Loucy (cell line): ENCODE measurements at regions not wholly inside any gene's neighbourhood (a gene's known extent, or its start where the extent isn't known, plus 50 kb on each side); places are given as distances from the start of the nearest gene placed in this dataset.
"Not testable (repeated sequence)": the region's sequence is repeated elsewhere in the genome, so short reads cannot be mapped to it uniquely, and the experiment has no call there.

Experiments
- H2AFZ ChIP-seq: fragments of 200-600 bp; sonication (generic); 2 replicates; pipeline ENCODE4 v1.6.0; 2016; ENCODE audit warnings: antibody characterized with exemption, mild to moderate bottlenecking, low read length, moderate library complexity
- H3F3A ChIP-seq: fragments of 200-600 bp; 2 replicates; pipeline ENCODE4 v1.6.0; 2016; ENCODE audit warnings: antibody characterized with exemption, low read depth, mild to moderate bottlenecking
- H3K27me3 ChIP-seq: fragments of 200-600 bp; sonication (generic); 2 replicates; pipeline ENCODE4 v1.6.1; 2014; ENCODE audit warnings: low read length, mild to moderate bottlenecking; ENCODE audit not compliant: insufficient read depth, poor library complexity, severe bottlenecking
- H3K36me3 ChIP-seq: fragments of 200-600 bp; sonication (generic); 2 replicates; pipeline ENCODE4 v1.6.1; 2016; ENCODE audit warnings: low read length; ENCODE audit not compliant: insufficient read depth
- H3K4me1 ChIP-seq: fragments of 200-600 bp; sonication (generic); 2 replicates; pipeline ENCODE4 v1.5.1; 2014; ENCODE audit warnings: low read length, mild to moderate bottlenecking; ENCODE audit not compliant: insufficient read depth, poor library complexity, severe bottlenecking
- H3K4me2 ChIP-seq: fragments of 200-600 bp; sonication (generic); 2 replicates; pipeline ENCODE4 v1.6.0; 2014; ENCODE audit warnings: antibody characterized with exemption, low read length, low read depth, mild to moderate bottlenecking; ENCODE audit not compliant: poor library complexity, severe bottlenecking
- H3K4me3 ChIP-seq: fragments of 200-600 bp; sonication (generic); 2 replicates; pipeline ENCODE4 v1.5.1; 2014; ENCODE audit warnings: low read length, mild to moderate bottlenecking, mixed read lengths; ENCODE audit not compliant: poor library complexity, severe bottlenecking
- H3K79me2 ChIP-seq: fragments of 200-600 bp; sonication (generic); 2 replicates; pipeline ENCODE4 v1.6.1; 2014; ENCODE audit warnings: low read length; ENCODE audit not compliant: insufficient read depth
- H3K9ac ChIP-seq: fragments of 200-600 bp; sonication (generic); 2 replicates; pipeline ENCODE4 v1.6.0; 2014; ENCODE audit warnings: mild to moderate bottlenecking, low read depth, low read length, moderate library complexity; ENCODE audit not compliant: poor library complexity, severe bottlenecking
- H3K9me2 ChIP-seq: fragments of 200-600 bp; sonication (generic); replicated peaks from 2 replicates; pipeline ENCODE4 v1.6.1; 2016; ENCODE audit warnings: low read depth, low read length, mixed read lengths
- H3K9me3 ChIP-seq: fragments of 200-600 bp; sonication (generic); 2 replicates; pipeline ENCODE4 v1.6.1; 2014; ENCODE audit warnings: mild to moderate bottlenecking, antibody characterized with exemption, low read length, low read depth; ENCODE audit not compliant: insufficient read depth
- H4K20me1 ChIP-seq: fragments of 200-600 bp; sonication (generic); 2 replicates; pipeline ENCODE4 v1.6.0; 2014; ENCODE audit warnings: antibody characterized with exemption, low read length, mild to moderate bottlenecking; ENCODE audit not compliant: insufficient read depth, poor library complexity, severe bottlenecking
- CTCF ChIP-seq: fragments of 200-600 bp; sonication (generic); conservative IDR thresholded peaks from 2 replicates; pipeline ENCODE4 v1.5.1; 2014; ENCODE audit warnings: mild to moderate bottlenecking, antibody characterized with exemption, low read length
- EZH2phosphoT487 ChIP-seq: fragments of 200-600 bp; IDR thresholded peaks from 2 replicates; pipeline ENCODE4 v1.6.1; 2018; ENCODE audit warnings: antibody characterized with exemption, mild to moderate bottlenecking, moderate library complexity, borderline replicate concordance

- Histone ChIP-seq H3K79me2 (no peaks in the 10 kb centered on the region), H3K4me1 (no peaks in the 10 kb centered on the region), H3K27me3 (no peaks in the 10 kb centered on the region), H2AFZ (no peak overlapping the region), H3K9me3 (no peaks in the 10 kb centered on the region), H3K36me3 (no peaks in the 10 kb centered on the region), H3K9ac (no peak overlapping the region), H3K4me3 (no peak overlapping the region), H4K20me1 (no peaks in the 10 kb centered on the region), H3K9me2 (no peaks in the 10 kb centered on the region), H3K4me2 (no peak overlapping the region), H3F3A (no peaks in the 10 kb centered on the region)
- TF ChIP-seq EZH2phosphoT487 (no peak), CTCF (no peak)
These were observed 424.0 kb upstream of the MAGEB16 start for GRCh38 chrX:35374116-35374515.

- Histone ChIP-seq H3F3A (no peaks in the 10 kb centered on the region), H3K4me2 (no peak overlapping the region), H2AFZ (no peak overlapping the region), H3K36me3 (no peaks in the 10 kb centered on the region), H4K20me1 (no peaks in the 10 kb centered on the region), H3K4me3 (no peak overlapping the region), H3K79me2 (no peaks in the 10 kb centered on the region), H3K9me3 (no peaks in the 10 kb centered on the region), H3K9ac (no peak overlapping the region), H3K9me2 (no peaks in the 10 kb centered on the region), H3K4me1 (no peaks in the 10 kb centered on the region), H3K27me3 (no peaks in the 10 kb centered on the region)
- no peak for TF ChIP-seq EZH2phosphoT487
- TF ChIP-seq CTCF, result peak; percentile 66
These were observed 417.1 kb upstream of the MAGEB16 start for GRCh38 chrX:35380808-35381700.

GRCh38 chrX:35381709-35382108 lies 416.4 kb upstream of the MAGEB16 start:
- not testable (repeated sequence) for H3K36me3 ChIP-seq, H3K79me2 ChIP-seq, H3K27me3 ChIP-seq, H3K9me3 ChIP-seq, H3K9me2 ChIP-seq, H3F3A ChIP-seq, H4K20me1 ChIP-seq, H3K9ac ChIP-seq, H2AFZ ChIP-seq, H3K4me2 ChIP-seq, H3K4me3 ChIP-seq, H3K4me1 ChIP-seq

GRCh38 chrX:35382966-35383365 lies 415.2 kb upstream of the MAGEB16 start:
- no peaks in the 10 kb centered on the region for H3K36me3 ChIP-seq
- TF ChIP-seq EZH2phosphoT487 (no peak), CTCF (no peak)
- H4K20me1 ChIP-seq, result no peaks in the 10 kb centered on the region
- no peak overlapping the region for H3K4me3 ChIP-seq
- H3K79me2 ChIP-seq, result no peaks in the 10 kb centered on the region
- H3K9me3 ChIP-seq, result no peaks in the 10 kb centered on the region
- H3K4me2 ChIP-seq, result no peak overlapping the region
- H3K9ac ChIP-seq, result no peak overlapping the region
- no peak overlapping the region for H2AFZ ChIP-seq
- H3F3A ChIP-seq, result no peaks in the 10 kb centered on the region
- H3K4me1 ChIP-seq, result no peaks in the 10 kb centered on the region
- no peaks in the 10 kb centered on the region for H3K27me3 ChIP-seq
- H3K9me2 ChIP-seq, result no peaks in the 10 kb centered on the region
